Keratinocyte (primary cell): ENCODE measurements at regions not wholly inside any gene's neighbourhood (a gene's known extent, or its start where the extent isn't known, plus 50 kb on each side); places are given as distances from the start of the nearest gene placed in this dataset.

Experiments
- CTCF ChIP-seq, 3 experiments: IDR thresholded peaks in 1 of 3; conservative IDR thresholded peaks in 1 of 3; optimal IDR thresholded peaks in 1 of 3; 2 replicates in 2 of 3; 3 replicates in 1 of 3; pipeline versions ENCODE3 to v1.5.1; 2011; ENCODE audit warnings: low read length in 3 of 3, mild to moderate bottlenecking in 3 of 3, moderate library complexity in 2 of 3, control low read depth in 1 of 3, inconsistent platforms in 1 of 3; ENCODE audit not compliant: insufficient read depth in 2 of 3; ENCODE audit errors: extremely low read depth in 1 of 3
- EZH2 ChIP-seq: IDR thresholded peaks from one replicate; pipeline ENCODE4 v1.6.1; 2012; ENCODE audit warnings: inconsistent platforms, mild to moderate bottlenecking, low read length, moderate library complexity

GRCh38 chr1:228653748-228654147, 81.5 kb upstream of the RHOU start:
- no peak for TF ChIP-seq CTCF (optimal IDR thresholded peaks at IDR 0.05 in 1 of 3, IDR thresholded peaks at IDR 0.05 in 1 of 3, conservative IDR thresholded peaks at IDR 0.05 in 1 of 3; ENCODE audit: extremely low read depth in 1 of 3, insufficient read depth in 2 of 3, low read length in 3 of 3)
- no peak for TF ChIP-seq EZH2
